Endothelial cell of umbilical vein (primary cell): ENCODE measurements at regions not wholly inside any gene's neighbourhood (a gene's known extent, or its start where the extent isn't known, plus 50 kb on each side); places are given as distances from the start of the nearest gene placed in this dataset.

ENCODE experiments used
- CTCF ChIP-seq, 2 donors: IDR thresholded peaks; 1 replicate in 1 of 2; 2 replicates in 1 of 2; pipeline ENCODE4 v1.5.1; 2011; ENCODE audit warnings: low read length in 2 of 2, mild to moderate bottlenecking in 2 of 2, moderate library complexity in 2 of 2, control low read depth in 1 of 2, inconsistent platforms in 1 of 2, low read depth in 1 of 2; ENCODE audit not compliant: insufficient read depth in 1 of 2; ENCODE audit errors: extremely low read depth in 1 of 2
- EZH2 ChIP-seq: IDR thresholded peaks from 2 replicates; pipeline ENCODE4 v1.6.1; 2012; ENCODE audit warnings: borderline replicate concordance, low read depth, mild to moderate bottlenecking, moderate library complexity, low read length, inconsistent platforms; ENCODE audit not compliant: severe bottlenecking
- MAX ChIP-seq: IDR thresholded peaks from 2 replicates; pipeline ENCODE4 v1.6.1; 2011; ENCODE audit not compliant: insufficient read depth, insufficient read length
- POLR2A ChIP-seq: IDR thresholded peaks from 2 replicates; pipeline ENCODE4 v1.6.1; 2012; ENCODE audit warnings: low read depth, mild to moderate bottlenecking, control low read depth, low read length
- POLR2AphosphoS5 ChIP-seq: IDR thresholded peaks from 2 replicates; pipeline ENCODE4 v1.6.1; 2012; ENCODE audit warnings: low read depth, mild to moderate bottlenecking, control low read depth, low read length, moderate library complexity; ENCODE audit not compliant: insufficient read depth

GRCh38 chr12:75862692-75863471, 168.7 kb downstream of the PHLDA1 start:
- TF ChIP-seq CTCF (IDR thresholded peaks at IDR 0.05; ENCODE audit: extremely low read depth in 1 of 2, insufficient read depth in 1 of 2, low read depth in 1 of 2, low read length in 2 of 2), result no peak
- TF ChIP-seq POLR2A, result no peak
- no peak for TF ChIP-seq MAX
- peak; percentile 60 for TF ChIP-seq POLR2AphosphoS5
- TF ChIP-seq EZH2, result no peak
